SH-SY5Y (cell line): ENCODE measurements at regions not wholly inside any gene's neighbourhood (a gene's known extent, or its start where the extent isn't known, plus 50 kb on each side); places are given as distances from the start of the nearest gene placed in this dataset.

Experiments used
- GATA2 ChIP-seq: IDR thresholded peaks from 2 replicates; pipeline ENCODE4 v1.6.1; 2011; ENCODE audit warnings: mild to moderate bottlenecking, low read depth, low read length
- GATA3 ChIP-seq: IDR thresholded peaks from 2 replicates; pipeline ENCODE4 v1.6.1; 2011; ENCODE audit warnings: low read depth, mild to moderate bottlenecking, low read length, moderate library complexity

DNA sequence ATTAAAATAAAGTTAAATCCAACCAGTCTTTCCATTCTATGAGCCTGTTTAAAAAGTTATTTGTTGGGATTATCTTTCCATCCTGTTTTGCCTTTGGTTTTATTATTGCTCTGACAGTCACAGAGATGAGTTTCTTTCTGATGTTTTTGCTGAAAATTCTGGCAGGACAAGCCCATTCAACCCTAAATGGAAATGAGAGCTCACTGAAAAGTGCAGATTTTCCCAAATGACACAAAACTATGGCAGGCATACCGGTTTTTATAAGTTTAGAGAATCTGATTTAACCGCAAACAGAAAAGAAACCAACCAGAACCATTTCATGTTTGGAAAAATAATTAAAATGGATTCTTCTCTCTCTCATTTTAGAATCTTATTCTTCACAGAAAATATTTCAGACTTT is 238.1 kb upstream of the SGO1 start:
- TF ChIP-seq GATA2 (no peak), GATA3 (no peak)
